GM19372 (cell line): ENCODE measurements at regions not wholly inside any gene's neighbourhood (a gene's known extent, or its start where the extent isn't known, plus 50 kb on each side); places are given as distances from the start of the nearest gene placed in this dataset.

Source experiments
- ATAC-seq: cut with Tn5 transposase; IDR thresholded peaks from one replicate; pipeline ENCODE4 v1.9.1; 2021; ENCODE audit warnings: mild to moderate bottlenecking, low read depth, moderate library complexity; ENCODE audit not compliant: unreplicated experiment

- no peak for ATAC-seq
Observed at GRCh38 chr9:126017758-126018157, 270.6 kb downstream of the PBX3 start.

GRCh38 chr9:126020836-126021235 is 273.7 kb downstream of the PBX3 start:
- no peak for ATAC-seq

- no peak for ATAC-seq
Observed at GRCh38 chr9:126023962-126024361, 276.8 kb downstream of the PBX3 start.

GRCh38 chr9:126024581-126025230 is 277.5 kb downstream of the PBX3 start:
- ATAC-seq: no peak

- ATAC-seq: no peak
Observed at GRCh38 chr9:126025991-126026390, 278.8 kb downstream of the PBX3 start.

GRCh38 chr9:126027566-126027965 is 280.4 kb downstream of the PBX3 start:
- no peak for ATAC-seq

GRCh38 chr9:126028746-126029145 is 281.6 kb downstream of the PBX3 start:
- ATAC-seq: no peak

GRCh38 chr9:126030716-126031115 is 283.5 kb downstream of the PBX3 start:
- ATAC-seq: no peak

GRCh38 chr9:126031116-126031515 is 283.9 kb downstream of the PBX3 start:
- ATAC-seq: no peak

GRCh38 chr9:126032135-126032534 is 285.0 kb downstream of the PBX3 start:
- ATAC-seq: no peak

GRCh38 chr9:126033318-126033717 is 286.1 kb downstream of the PBX3 start:
- ATAC-seq: no peak

GRCh38 chr9:126033956-126034355 is 286.8 kb downstream of the PBX3 start:
- ATAC-seq: no peak

GRCh38 chr9:126036881-126037291 is 289.7 kb downstream of the PBX3 start:
- ATAC-seq: no peak

GRCh38 chr9:126038790-126039189 is 287.8 kb upstream of the MVB12B start:
- no peak for ATAC-seq

GRCh38 chr9:126043681-126044080 is 282.9 kb upstream of the MVB12B start:
- ATAC-seq: no peak

- no peak for ATAC-seq
Observed at GRCh38 chr9:126049088-126049487, 277.5 kb upstream of the MVB12B start.

- no peak for ATAC-seq
Observed at GRCh38 chr9:126049896-126050604, 276.6 kb upstream of the MVB12B start.

GRCh38 chr9:126050605-126050990 is 276.0 kb upstream of the MVB12B start:
- ATAC-seq: no peak

- ATAC-seq: no peak
Observed at GRCh38 chr9:126051446-126052130, 275.0 kb upstream of the MVB12B start.

- no peak for ATAC-seq
Observed at GRCh38 chr9:126052791-126053190, 273.8 kb upstream of the MVB12B start.

GRCh38 chr9:126053913-126054312 is 272.7 kb upstream of the MVB12B start:
- ATAC-seq: no peak
